PC-9 (cell line): ENCODE measurements at regions not wholly inside any gene's neighbourhood (a gene's known extent, or its start where the extent isn't known, plus 50 kb on each side); places are given as distances from the start of the nearest gene placed in this dataset.
A peak's percentile ranks its signal among the peaks of the same experiment; 100 is the strongest.

Experiments
- BruUV-seq: library from RNA; stranded (reverse); fragments of 400-500 nt; replicated peaks from 2 replicates; lab custom pipeline; 2021; lab: Mats Ljungman, UMichigan
- CTCF ChIA-PET: fragments of 300-600 bp; sonication (Branson Sonifier 250); formaldehyde crosslinking; loops from one replicate; lab custom pipeline; 2022; ENCODE audit warnings: antibody characterized with exemption; lab: Charles Lee
- POLR2A ChIA-PET: fragments of 300-600 bp; sonication (Branson Sonifier 250); formaldehyde crosslinking; loops from one replicate; lab custom pipeline; 2022; ENCODE audit warnings: antibody characterized with exemption; ENCODE audit not compliant: unreplicated experiment; lab: Charles Lee
- DNase-seq, 2 experiments: peaks; one replicate each; pipeline versions ENCODE4 v3.0.0 to v3.0.0-alpha.2; 2015 to 2022; ENCODE audit warnings: mixed read lengths in 1 of 2
- H2AFZ ChIP-seq: fragments of 200-600 bp; sonication (generic); 2 replicates; pipeline ENCODE4 v1.8.1; 2017; ENCODE audit warnings: antibody characterized with exemption
- H3F3A ChIP-seq: fragments of 200-600 bp; sonication (generic); 2 replicates; pipeline ENCODE4 v1.8.1; 2017; ENCODE audit warnings: antibody characterized with exemption, mild to moderate bottlenecking, low read depth; ENCODE audit not compliant: insufficient read depth
- H3K27ac ChIP-seq: fragments of 200-600 bp; sonication (generic); 2 replicates; pipeline ENCODE4 v1.6.1; 2016; ENCODE audit warnings: mixed run types
- H3K27me3 ChIP-seq: fragments of 200-600 bp; sonication (generic); 2 replicates; pipeline ENCODE4 v1.6.1; 2016; ENCODE audit warnings: low read depth, mixed run types; ENCODE audit not compliant: insufficient read depth
- H3K36me3 ChIP-seq: fragments of 200-600 bp; sonication (generic); 2 replicates; pipeline ENCODE4 v1.6.1; 2016; ENCODE audit warnings: low read depth, mixed run types
- H3K4me1 ChIP-seq: fragments of 200-600 bp; sonication (generic); replicated peaks from 2 replicates; pipeline ENCODE4 v1.6.1; 2016; ENCODE audit warnings: mixed run types; ENCODE audit not compliant: insufficient read depth
- H3K4me2 ChIP-seq: fragments of 200-600 bp; sonication (generic); 2 replicates; pipeline ENCODE4 v1.6.1; 2017; ENCODE audit warnings: mixed run types
- H3K4me3 ChIP-seq: fragments of 200-600 bp; sonication (generic); 2 replicates; pipeline ENCODE4 v1.6.1; 2016; ENCODE audit warnings: mixed run types
- H3K79me2 ChIP-seq: fragments of 200-600 bp; sonication (generic); 2 replicates; pipeline ENCODE4 v1.6.1; 2017; ENCODE audit warnings: low read depth, mixed run types
- H3K9me2 ChIP-seq: fragments of 200-600 bp; sonication (generic); 2 replicates; pipeline ENCODE4 v1.8.1; 2017; ENCODE audit warnings: mild to moderate bottlenecking; ENCODE audit not compliant: insufficient read depth
- H3K9me3 ChIP-seq: fragments of 200-600 bp; sonication (generic); 2 replicates; pipeline ENCODE4 v1.8.1; 2016; ENCODE audit warnings: low read depth; ENCODE audit not compliant: insufficient read depth
- H4K20me1 ChIP-seq: fragments of 200-600 bp; sonication (generic); 2 replicates; pipeline ENCODE4 v1.8.1; 2017; ENCODE audit not compliant: insufficient read depth
- CTCF ChIP-seq: fragments of 200-600 bp; sonication (generic); conservative IDR thresholded peaks from 2 replicates; pipeline ENCODE4 v1.6.1; 2017; ENCODE audit warnings: mixed run types, antibody characterized with exemption, mild to moderate bottlenecking, moderate library complexity
- EZH2 ChIP-seq: fragments of 200-600 bp; sonication (generic); IDR thresholded peaks from 2 replicates; pipeline ENCODE4 v1.8.0; 2017; ENCODE audit warnings: antibody characterized with exemption, low read depth
- intact Hi-C: fragments of 100-400 bp; cut with micrococcal nuclease; formaldehyde crosslinking; loops from one replicate; pipeline ENCODE4 v1.10.0; 2022; ENCODE audit not compliant: unreplicated experiment

DNA sequence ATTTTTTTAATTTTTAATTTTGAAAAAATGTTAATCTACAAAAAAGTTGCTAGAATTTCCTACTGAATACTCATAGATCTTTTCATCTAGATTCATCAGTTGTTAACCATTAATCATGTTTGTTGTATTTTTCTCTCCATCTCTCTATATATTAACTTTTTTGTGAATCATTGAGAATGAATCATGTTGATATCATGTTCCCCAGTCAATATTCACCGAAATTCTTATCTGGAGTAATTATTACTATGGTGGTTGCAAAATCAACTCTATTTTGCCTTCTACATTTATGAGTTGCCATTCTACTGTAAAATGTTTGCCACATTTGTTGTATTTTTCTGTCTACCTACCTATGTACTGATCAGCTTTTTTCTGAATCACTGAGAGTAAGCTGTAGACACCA is 154.0 kb downstream of the SPP2 start:
- Histone ChIP-seq H3K27ac (peak overlapping the region; percentile 91), H3K9me2 (no peaks in the 10 kb centered on the region), H3K36me3 (0 out of 2 replicates have a peak, but pooled peaks cover 4% of the 10 kb centered on the region), H4K20me1 (no peaks in the 10 kb centered on the region), H3K79me2 (no peaks in the 10 kb centered on the region), H3F3A (peaks cover 43% of the 10 kb centered on the region), H3K4me3 (no peak overlapping the region), H3K9me3 (peaks cover 19% of the 10 kb centered on the region), H3K27me3 (no peaks in the 10 kb centered on the region), H2AFZ (no peak overlapping the region), H3K4me1 (peaks cover 44% of the 10 kb centered on the region), H3K4me2 (peak overlapping the region; percentile 7)
- CTCF ChIA-PET = no interaction called here
- intact Hi-C loops = no loop called here
- DNase-seq = peak in 1 of 2 experiments; percentile 77
- TF ChIP-seq CTCF = no peak
- no peak for TF ChIP-seq EZH2
- POLR2A ChIA-PET = no interaction called here
- BruUV-seq = no TSS peak

GRCh38 chr2:234203135-234203984 is 152.9 kb downstream of the SPP2 start:
- H3K4me2 ChIP-seq = peak overlapping the region; percentile 68
- no peaks in the 10 kb centered on the region for H4K20me1 ChIP-seq
- H2AFZ ChIP-seq = peak overlapping the region; percentile 32; the same call in 1 of the 2 replicates
- ChIA-PET POLR2A (interaction anchor here (0.5 to 1.9 kb wide), 9 partner anchors 38 to 1474 kb away, joined by 3 to 14 read pairs (median 6); no protein-coding TSS in a partner anchor), CTCF (interaction anchor here (0.6 to 1.0 kb wide), 4 partner anchors 38 to 314 kb away, joined by 3 to 6 read pairs (median 4); no protein-coding TSS in a partner anchor)
- H3K36me3 ChIP-seq = 0 out of 2 replicates have a peak, but pooled peaks cover 4% of the 10 kb centered on the region
- intact Hi-C loops = loop anchor here (1.0 to 2.0 kb wide), 3 partner anchors 39 to 67 kb away; no protein-coding TSS in a partner anchor
- no peaks in the 10 kb centered on the region for H3K27me3 ChIP-seq
- H3K4me3 ChIP-seq = peak overlapping the region; percentile 1; the same call in 1 of the 2 replicates
- TF ChIP-seq EZH2 = no peak
- TF ChIP-seq CTCF = no peak
- BruUV-seq = TSS peak; percentile 100
- no peaks in the 10 kb centered on the region for H3K9me2 ChIP-seq
- H3K27ac ChIP-seq = peak overlapping the region; percentile 91
- DNase-seq = peak; percentile 63 to 98
- H3K4me1 ChIP-seq = peaks cover 44% of the 10 kb centered on the region
- peaks cover 43% of the 10 kb centered on the region for H3F3A ChIP-seq
- H3K79me2 ChIP-seq = no peaks in the 10 kb centered on the region
- peaks cover 19% of the 10 kb centered on the region for H3K9me3 ChIP-seq

DNA sequence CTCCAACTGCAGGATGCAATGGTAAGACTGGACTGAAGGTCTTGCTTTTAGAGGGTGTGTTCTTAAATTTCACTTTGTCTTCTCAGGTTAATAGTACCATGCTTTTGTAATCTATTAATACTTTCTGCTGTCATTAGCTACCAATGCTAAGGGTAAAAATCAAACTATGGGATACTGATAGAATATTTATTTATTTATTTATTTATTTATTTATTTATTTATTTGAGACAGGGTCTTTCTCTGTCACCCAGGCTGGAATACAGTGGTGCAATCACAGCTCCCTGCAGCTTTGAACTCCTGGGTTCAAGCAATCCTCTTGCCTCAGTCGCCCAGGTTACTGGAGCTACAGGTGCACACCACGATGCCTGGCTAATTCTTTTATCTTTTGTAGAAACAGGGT is 152.1 kb downstream of the SPP2 start:
- no peaks in the 10 kb centered on the region for H3K36me3 ChIP-seq
- no peak for TF ChIP-seq EZH2
- TF ChIP-seq CTCF = no peak
- H3F3A ChIP-seq = peaks cover 43% of the 10 kb centered on the region
- CTCF ChIA-PET = interaction anchor here (0.6 kb wide), 2 partner anchors 109 to 314 kb away, joined by 5 to 6 read pairs; no protein-coding TSS in a partner anchor
- peaks cover 44% of the 10 kb centered on the region for H3K4me1 ChIP-seq
- H3K4me2 ChIP-seq = peak overlapping the region; percentile 68
- peak overlapping the region; percentile 91 for H3K27ac ChIP-seq
- no peaks in the 10 kb centered on the region for H3K9me2 ChIP-seq
- POLR2A ChIA-PET = interaction anchor here (0.5 to 1.9 kb wide), 4 partner anchors 39 to 67 kb away, joined by 3 to 11 read pairs (median 6); no protein-coding TSS in a partner anchor
- peak overlapping the region; percentile 1; the same call in 1 of the 2 replicates for H3K4me3 ChIP-seq
- intact Hi-C loops = loop anchor here (2.0 kb wide), 2 partner anchors 40 to 66 kb away; no protein-coding TSS in a partner anchor
- no peaks in the 10 kb centered on the region for H3K27me3 ChIP-seq
- peaks cover 19% of the 10 kb centered on the region for H3K9me3 ChIP-seq
- TSS peak; percentile 94 for BruUV-seq
- no peaks in the 10 kb centered on the region for H4K20me1 ChIP-seq
- peak overlapping the region; percentile 32; the same call in 1 of the 2 replicates for H2AFZ ChIP-seq
- H3K79me2 ChIP-seq = no peaks in the 10 kb centered on the region
- DNase-seq = no peak
